Spleen (tissue), 7 donors: ENCODE measurements at regions not wholly inside any gene's neighbourhood (a gene's known extent, or its start where the extent isn't known, plus 50 kb on each side); places are given as distances from the start of the nearest gene placed in this dataset.

Experiments used
- CTCF ChIP-seq, 11 experiments: fragments of 200-600 bp in 7 of 11; fragments of 450-650 bp in 4 of 11; sonication (generic) in 4 of 11; IDR thresholded peaks in 8 of 11; conservative IDR thresholded peaks in 3 of 11; 1 replicate in 7 of 11; 2 replicates in 4 of 11; pipeline versions ENCODE4 v1.4.0 to v1.8.0; 2016 to 2021; ENCODE audit warnings: antibody characterized with exemption in 11 of 11, inconsistent platforms in 4 of 11, mild to moderate bottlenecking in 1 of 11
- POLR2A ChIP-seq, 3 donors: fragments of 450-650 bp; IDR thresholded peaks; one replicate each; pipeline ENCODE4 v1.5.1; 2017; ENCODE audit warnings: antibody characterized with exemption in 3 of 3, mild to moderate bottlenecking in 1 of 3
- donor health status: DM: no; HTN: no; CAD: no; lungs with moderate emphysema.
- donor health status: DM: no; HTN: no; CAD: no.
- donor health status: DM: no; HTN: no; CAD: no.

GRCh38 chr14:30299915-30300314, 259.0 kb upstream of the G2E3 start:
- no peak for TF ChIP-seq CTCF (IDR thresholded peaks at IDR 0.05 in 8 of 11, conservative IDR thresholded peaks at IDR 0.05 in 3 of 11)
- no peak for TF ChIP-seq POLR2A (IDR thresholded peaks at IDR 0.05)
